GM12872 (cell line): ENCODE measurements at regions not wholly inside any gene's neighbourhood (a gene's known extent, or its start where the extent isn't known, plus 50 kb on each side); places are given as distances from the start of the nearest gene placed in this dataset.

Experiments used
- TF ChIP-seq, protein P1 (sequence below): IDR thresholded peaks from 3 replicates; pipeline ENCODE4 v1.5.1; 2011; ENCODE audit warnings: low read depth, mild to moderate bottlenecking, low read length, moderate library complexity; ENCODE audit not compliant: insufficient read depth

GRCh38 chr18:54433368-54433767 is 75.7 kb downstream of the C18orf54 start:
- TF ChIP-seq, protein P1, sequence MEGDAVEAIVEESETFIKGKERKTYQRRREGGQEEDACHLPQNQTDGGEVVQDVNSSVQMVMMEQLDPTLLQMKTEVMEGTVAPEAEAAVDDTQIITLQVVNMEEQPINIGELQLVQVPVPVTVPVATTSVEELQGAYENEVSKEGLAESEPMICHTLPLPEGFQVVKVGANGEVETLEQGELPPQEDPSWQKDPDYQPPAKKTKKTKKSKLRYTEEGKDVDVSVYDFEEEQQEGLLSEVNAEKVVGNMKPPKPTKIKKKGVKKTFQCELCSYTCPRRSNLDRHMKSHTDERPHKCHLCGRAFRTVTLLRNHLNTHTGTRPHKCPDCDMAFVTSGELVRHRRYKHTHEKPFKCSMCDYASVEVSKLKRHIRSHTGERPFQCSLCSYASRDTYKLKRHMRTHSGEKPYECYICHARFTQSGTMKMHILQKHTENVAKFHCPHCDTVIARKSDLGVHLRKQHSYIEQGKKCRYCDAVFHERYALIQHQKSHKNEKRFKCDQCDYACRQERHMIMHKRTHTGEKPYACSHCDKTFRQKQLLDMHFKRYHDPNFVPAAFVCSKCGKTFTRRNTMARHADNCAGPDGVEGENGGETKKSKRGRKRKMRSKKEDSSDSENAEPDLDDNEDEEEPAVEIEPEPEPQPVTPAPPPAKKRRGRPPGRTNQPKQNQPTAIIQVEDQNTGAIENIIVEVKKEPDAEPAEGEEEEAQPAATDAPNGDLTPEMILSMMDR = no peak

GRCh38 chr18:54433857-54434256 is 76.2 kb downstream of the C18orf54 start:
- TF ChIP-seq, protein P1 = no peak

DNA sequence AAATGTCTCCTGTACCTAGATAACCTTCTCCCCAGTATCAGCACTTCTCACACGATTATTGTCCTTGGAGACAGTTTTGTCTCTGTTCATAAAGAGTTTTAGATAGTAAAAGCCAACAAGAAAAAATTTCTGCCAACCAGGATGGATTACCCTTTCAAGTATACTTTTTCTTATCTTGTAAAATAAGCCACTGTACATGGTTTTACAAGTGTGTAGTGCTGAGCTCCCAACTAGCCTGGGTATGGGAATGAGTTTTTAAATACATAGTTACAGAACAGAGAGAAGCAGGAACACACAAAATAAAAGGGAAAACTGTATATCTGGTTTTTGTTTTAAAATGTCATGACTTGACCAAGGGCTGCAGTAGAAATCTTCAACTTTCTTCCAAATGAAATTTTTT is 76.7 kb downstream of the C18orf54 start:
- TF ChIP-seq, protein P1 = no peak

DNA sequence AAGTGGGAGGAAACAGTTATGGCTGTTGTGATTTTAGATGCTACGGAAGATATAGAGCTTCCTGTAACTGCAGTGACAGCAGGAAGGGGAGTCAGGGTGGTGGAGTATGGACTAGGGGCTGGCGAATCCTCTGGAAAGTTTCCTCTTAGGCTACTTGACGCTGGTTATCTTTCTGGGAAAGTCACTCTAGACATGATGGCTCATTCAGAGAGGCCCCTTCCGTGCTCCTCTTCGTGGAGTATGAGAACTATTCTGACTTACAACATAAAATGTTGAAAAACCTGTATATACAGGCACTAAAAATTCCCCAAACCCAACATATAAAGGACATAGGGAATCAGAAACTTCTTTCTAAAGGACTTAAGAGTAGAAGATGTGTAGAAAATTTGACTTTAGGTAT is 78.8 kb downstream of the C18orf54 start:
- TF ChIP-seq, protein P1 = no peak

- TF ChIP-seq, protein P1 = no peak
Observed at GRCh38 chr18:54440292-54440691, 82.6 kb downstream of the C18orf54 start.

- TF ChIP-seq, protein P1 = peak; percentile 77
Observed at GRCh38 chr18:54444319-54444914, 86.7 kb downstream of the C18orf54 start.

GRCh38 chr18:54453996-54454395 is 96.3 kb downstream of the C18orf54 start:
- TF ChIP-seq, protein P1 = no peak
